ENCODE measurements at regions not wholly inside any gene's neighbourhood (a gene's known extent, or its start where the extent isn't known, plus 50 kb on each side); places are given as distances from the start of the nearest gene placed in this dataset.

GRCh38 chr1:215466361-215466760, 100.7 kb upstream of the KCTD3 start (continued):
- no peak for TF ChIP-seq CTCF (IDR thresholded peaks at IDR 0.05 in 2 of 3, conservative IDR thresholded peaks at IDR 0.05 in 1 of 3; ENCODE audit: control insufficient read depth in 2 of 3, extremely low read depth in 1 of 3, insufficient read depth in 1 of 3, low read depth in 3 of 3, low read length in 3 of 3)
- TF ChIP-seq NR2C2 (IDR thresholded peaks at IDR 0.05; ENCODE audit: borderline replicate concordance, control insufficient read depth, insufficient read length, low read depth), result no peak
- TF ChIP-seq, protein P1, sequence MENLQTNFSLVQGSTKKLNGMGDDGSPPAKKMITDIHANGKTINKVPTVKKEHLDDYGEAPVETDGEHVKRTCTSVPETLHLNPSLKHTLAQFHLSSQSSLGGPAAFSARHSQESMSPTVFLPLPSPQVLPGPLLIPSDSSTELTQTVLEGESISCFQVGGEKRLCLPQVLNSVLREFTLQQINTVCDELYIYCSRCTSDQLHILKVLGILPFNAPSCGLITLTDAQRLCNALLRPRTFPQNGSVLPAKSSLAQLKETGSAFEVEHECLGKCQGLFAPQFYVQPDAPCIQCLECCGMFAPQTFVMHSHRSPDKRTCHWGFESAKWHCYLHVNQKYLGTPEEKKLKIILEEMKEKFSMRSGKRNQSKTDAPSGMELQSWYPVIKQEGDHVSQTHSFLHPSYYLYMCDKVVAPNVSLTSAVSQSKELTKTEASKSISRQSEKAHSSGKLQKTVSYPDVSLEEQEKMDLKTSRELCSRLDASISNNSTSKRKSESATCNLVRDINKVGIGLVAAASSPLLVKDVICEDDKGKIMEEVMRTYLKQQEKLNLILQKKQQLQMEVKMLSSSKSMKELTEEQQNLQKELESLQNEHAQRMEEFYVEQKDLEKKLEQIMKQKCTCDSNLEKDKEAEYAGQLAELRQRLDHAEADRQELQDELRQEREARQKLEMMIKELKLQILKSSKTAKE (IDR thresholded peaks at IDR 0.05; ENCODE audit: low read depth, poor library complexity, severe bottlenecking), result no peak

DNA sequence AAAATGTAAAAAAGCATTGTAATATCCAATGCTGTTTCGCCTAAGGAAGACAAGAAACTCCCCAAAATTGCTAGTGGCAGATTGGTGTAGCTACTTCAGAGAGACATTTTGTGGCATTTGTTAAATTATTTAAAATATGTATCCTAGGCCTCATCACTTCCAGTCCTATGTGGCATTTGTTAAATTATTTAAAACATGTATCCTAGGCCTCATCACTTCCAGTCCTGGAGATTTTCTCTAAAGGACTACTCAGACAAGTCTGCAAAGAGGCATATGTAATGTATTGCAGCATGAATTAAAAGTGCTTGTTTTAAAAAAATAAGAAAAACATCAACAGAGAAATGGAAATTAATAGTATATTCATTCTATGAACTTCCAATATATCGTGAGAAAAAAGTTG, 95.6 kb upstream of the KCTD3 start:
- Histone ChIP-seq H4K20me1 (ENCODE audit: control insufficient read depth, insufficient read depth) (no peaks in the 10 kb centered on the region), H3K27ac (ENCODE audit: control insufficient read depth, insufficient read depth) (no peak overlapping the region), H3K4me1 (ENCODE audit: control insufficient read depth, insufficient read depth, low read length) (no peaks in the 10 kb centered on the region), H3K9ac (ENCODE audit: control insufficient read depth, insufficient read depth, low read length) (no peak overlapping the region), H3K4me3 (no peak overlapping the region), H2AFZ (ENCODE audit: control insufficient read depth, low read depth, low read length) (no peak overlapping the region), H3K36me3 (ENCODE audit: control insufficient read depth in 2 of 2, insufficient read depth in 2 of 2, low read length in 1 of 2) (no peaks in the 10 kb centered on the region), H3K79me2 (ENCODE audit: control insufficient read depth, insufficient read depth, low read length) (no peaks in the 10 kb centered on the region), H3K4me2 (ENCODE audit: control insufficient read depth, insufficient read depth) (no peak overlapping the region), H3K9me3 (replicated peaks; ENCODE audit: control insufficient read depth, insufficient read depth, low read length) (no peaks in the 10 kb centered on the region), H3K27me3 (replicated peaks in 1 of 2; ENCODE audit: control insufficient read depth in 2 of 2, insufficient read depth in 2 of 2, low read length in 1 of 2) (no peaks in the 10 kb centered on the region)
- 0% methylated on average over 2 of the region's 2 CpGs for WGBS (ENCODE audit: insufficient coverage, insufficient replicate concordance, low lambda C conversion rate, missing lambda C conversion rate)
- POLR2A ChIA-PET, result no interaction called here
- intact Hi-C loops (cut with micrococcal nuclease; ENCODE audit: unreplicated experiment) (no loop called here), in situ Hi-C loops (cut with MboI) (no loop called here)
- DNase-seq (ENCODE audit: low read depth, low spot score) (no peak), FAIRE-seq (no peak), ATAC-seq (no peak)
- TF ChIP-seq RAD51 (IDR thresholded peaks at IDR 0.05), result no peak
- TF ChIP-seq NFIC (IDR thresholded peaks at IDR 0.05; ENCODE audit: low read depth, low read length), result no peak
- BruUV-seq (replicated peaks), result no TSS peak
- RAD21 ChIA-PET (ENCODE audit: unreplicated experiment), result no interaction called here
- CTCF ChIA-PET, result no interaction called here
- SMC1A ChIA-PET (ENCODE audit: uncharacterized antibody, unreplicated experiment), result no interaction called here
